T-helper 2 cell treated with Interferon-gamma antibody and Interleukin-4, amounts not matched to agents 5 μg/mL and 100 μg/mL, for 36 hours (primary cell): ENCODE measurements at regions not wholly inside any gene's neighbourhood (a gene's known extent, or its start where the extent isn't known, plus 50 kb on each side); places are given as distances from the start of the nearest gene placed in this dataset.
"Not testable (repeated sequence)": the region's sequence is repeated elsewhere in the genome, so short reads cannot be mapped to it uniquely, and the experiment has no call there.

Source experiments
- DNase-seq: peaks from one replicate; pipeline ENCODE4 v3.0.0; 2021; ENCODE audit warnings: low spot score
- H3K27ac Mint-ChIP-seq: one replicate; pipeline ENCODE4 v1.8.0; 2021; ENCODE audit warnings: mild to moderate bottlenecking, mixed read lengths
- H3K27me3 Mint-ChIP-seq: one replicate; pipeline ENCODE4 v1.8.0; 2021; ENCODE audit warnings: low read depth, mixed read lengths
- H3K36me3 Mint-ChIP-seq: one replicate; pipeline ENCODE4 v1.8.0; 2021; ENCODE audit warnings: low read depth, mixed read lengths
- H3K4me1 Mint-ChIP-seq: one replicate; pipeline ENCODE4 v1.8.0; 2021; ENCODE audit warnings: low read depth, mixed read lengths
- H3K4me3 Mint-ChIP-seq: one replicate; pipeline ENCODE4 v1.8.0; 2022; ENCODE audit warnings: mild to moderate bottlenecking, moderate library complexity, mixed read lengths
- H3K9me3 Mint-ChIP-seq: one replicate; pipeline ENCODE4 v1.8.0; 2021; ENCODE audit warnings: mixed read lengths

GRCh38 chr17:43345515-43345914, 53.3 kb upstream of the ARL4D start:
- H3K27me3 Mint-ChIP-seq: not testable (repeated sequence)

GRCh38 chr17:43344685-43345084, 54.1 kb upstream of the ARL4D start:
- H3K4me1 Mint-ChIP-seq: peaks cover 14% of the 10 kb centered on the region
- H3K9me3 Mint-ChIP-seq: peaks cover 30% of the 10 kb centered on the region

More at GRCh38 chr17:43345515-43345914, 53.3 kb upstream of the ARL4D start:
- H3K36me3 Mint-ChIP-seq: peaks cover 41% of the 10 kb centered on the region
- peaks cover 14% of the 10 kb centered on the region for H3K4me1 Mint-ChIP-seq
- not testable (repeated sequence) for H3K4me3 Mint-ChIP-seq, DNase-seq, H3K27ac Mint-ChIP-seq
- peaks cover 36% of the 10 kb centered on the region for H3K9me3 Mint-ChIP-seq

GRCh38 chr17:43342589-43342890, 56.3 kb upstream of the ARL4D start:
- peaks cover 9% of the 10 kb centered on the region for H3K9me3 Mint-ChIP-seq
- DNase-seq: no peak
- H3K36me3 Mint-ChIP-seq: peaks cover 14% of the 10 kb centered on the region
- peaks cover 21% of the 10 kb centered on the region for H3K4me1 Mint-ChIP-seq
- no peak overlapping the region for H3K27ac Mint-ChIP-seq
- no peaks in the 10 kb centered on the region for H3K27me3 Mint-ChIP-seq
- no peak overlapping the region for H3K4me3 Mint-ChIP-seq

More at GRCh38 chr17:43344685-43345084, 54.1 kb upstream of the ARL4D start:
- DNase-seq: no peak
- Mint-ChIP-seq H3K27me3 (no peaks in the 10 kb centered on the region), H3K36me3 (peaks cover 36% of the 10 kb centered on the region), H3K27ac (no peak overlapping the region), H3K4me3 (no peak overlapping the region)

- Mint-ChIP-seq H3K4me1 (peaks cover 21% of the 10 kb centered on the region), H3K36me3 (peaks cover 9% of the 10 kb centered on the region), H3K9me3 (peaks cover 3% of the 10 kb centered on the region), H3K27ac (peak overlapping the region; percentile 46), H3K4me3 (no peak overlapping the region), H3K27me3 (no peaks in the 10 kb centered on the region)
- peak; percentile 59 for DNase-seq
Measured at GRCh38 chr17:43341715-43342588, 56.8 kb upstream of the ARL4D start.

- H3K36me3 Mint-ChIP-seq: no peaks in the 10 kb centered on the region
Measured at GRCh38 chr17:43338886-43339516, 59.8 kb upstream of the ARL4D start.

GRCh38 chr17:43337684-43338428, 60.9 kb upstream of the ARL4D start:
- no peak for DNase-seq
- no peaks in the 10 kb centered on the region for H3K36me3 Mint-ChIP-seq
- no peak overlapping the region for H3K27ac Mint-ChIP-seq
- H3K4me1 Mint-ChIP-seq: peaks cover 31% of the 10 kb centered on the region
- no peaks in the 10 kb centered on the region for H3K27me3 Mint-ChIP-seq
- H3K9me3 Mint-ChIP-seq: no peaks in the 10 kb centered on the region
- H3K4me3 Mint-ChIP-seq: no peak overlapping the region

More at GRCh38 chr17:43338886-43339516, 59.8 kb upstream of the ARL4D start:
- Mint-ChIP-seq H3K4me1 (peaks cover 25% of the 10 kb centered on the region), H3K9me3 (no peaks in the 10 kb centered on the region), H3K4me3 (no peak overlapping the region), H3K27ac (no peak overlapping the region), H3K27me3 (no peaks in the 10 kb centered on the region)
- DNase-seq: peak; percentile 47

GRCh38 chr17:43334738-43335402, 63.9 kb upstream of the ARL4D start:
- no peak for DNase-seq
- H3K9me3 Mint-ChIP-seq: no peaks in the 10 kb centered on the region
- no peak overlapping the region for H3K27ac Mint-ChIP-seq
- H3K36me3 Mint-ChIP-seq: no peaks in the 10 kb centered on the region
- peaks cover 19% of the 10 kb centered on the region for H3K4me1 Mint-ChIP-seq
- no peak overlapping the region for H3K4me3 Mint-ChIP-seq
- peaks cover under 1% of the 10 kb centered on the region for H3K27me3 Mint-ChIP-seq

- Mint-ChIP-seq H3K27me3 (peaks cover 7% of the 10 kb centered on the region), H3K4me1 (peaks cover 18% of the 10 kb centered on the region), H3K36me3 (no peaks in the 10 kb centered on the region), H3K4me3 (peak overlapping the region; percentile 37), H3K27ac (peak overlapping the region; percentile 60), H3K9me3 (no peaks in the 10 kb centered on the region)
- DNase-seq: no peak
Measured at GRCh38 chr17:43333433-43333943, 65.3 kb upstream of the ARL4D start.

- Mint-ChIP-seq H3K27ac (no peak overlapping the region), H3K36me3 (no peaks in the 10 kb centered on the region), H3K9me3 (no peaks in the 10 kb centered on the region), H3K4me1 (peaks cover 16% of the 10 kb centered on the region), H3K27me3 (peaks cover 15% of the 10 kb centered on the region), H3K4me3 (no peak overlapping the region)
- no peak for DNase-seq
Measured at GRCh38 chr17:43332230-43332629, 66.6 kb upstream of the ARL4D start.

- no peak for DNase-seq
- Mint-ChIP-seq H3K4me3 (no peak overlapping the region), H3K36me3 (no peaks in the 10 kb centered on the region), H3K27ac (no peak overlapping the region), H3K4me1 (peaks cover 16% of the 10 kb centered on the region), H3K27me3 (peaks cover 15% of the 10 kb centered on the region), H3K9me3 (no peaks in the 10 kb centered on the region)
Measured at GRCh38 chr17:43330876-43331639, 67.7 kb upstream of the ARL4D start.

- Mint-ChIP-seq H3K4me3 (no peak overlapping the region), H3K9me3 (no peaks in the 10 kb centered on the region), H3K27me3 (peaks cover 15% of the 10 kb centered on the region), H3K27ac (no peak overlapping the region), H3K4me1 (peaks cover 16% of the 10 kb centered on the region), H3K36me3 (no peaks in the 10 kb centered on the region)
- DNase-seq: no peak
Measured at GRCh38 chr17:43329183-43329582, 69.6 kb upstream of the ARL4D start.

- no peaks in the 10 kb centered on the region for H3K36me3 Mint-ChIP-seq
- no peak for DNase-seq
Measured at GRCh38 chr17:43328650-43329049, 70.1 kb upstream of the ARL4D start.

More at GRCh38 chr17:43328650-43329049, 70.1 kb upstream of the ARL4D start:
- H3K27ac Mint-ChIP-seq: no peak overlapping the region
- H3K4me3 Mint-ChIP-seq: no peak overlapping the region
- no peaks in the 10 kb centered on the region for H3K9me3 Mint-ChIP-seq
- H3K27me3 Mint-ChIP-seq: peaks cover 15% of the 10 kb centered on the region
- peaks cover 11% of the 10 kb centered on the region for H3K4me1 Mint-ChIP-seq
